HepG2 (cell line): ENCODE measurements at regions not wholly inside any gene's neighbourhood (a gene's known extent, or its start where the extent isn't known, plus 50 kb on each side); places are given as distances from the start of the nearest gene placed in this dataset.

Experiments
- ATAC-seq: fragments of 200-7000 bp; cut with Tn5 transposase; 3 replicates; pipeline ENCODE4 v1.9.1; 2020; ENCODE audit warnings: mild to moderate bottlenecking, moderate library complexity
- BruUV-seq: library from RNA; stranded (reverse); fragments of 400-500 nt; replicated peaks from 2 replicates; lab custom pipeline; 2021; lab: Mats Ljungman, UMichigan
- CTCF ChIA-PET: fragments of 300-600 bp; formaldehyde crosslinking; extraction: SDS; loops from one replicate; lab custom pipeline; 2021; ENCODE audit warnings: low total read pairs, inconsistent platforms, low intra/inter-chr PET ratio; lab: Yijun Ruan, JAX
- POLR2A ChIA-PET: fragments of 350-600 bp; sonication (Branson Sonifier 250); formaldehyde crosslinking; loops from one replicate; lab custom pipeline; 2020; ENCODE audit warnings: antibody characterized with exemption, inconsistent platforms; lab: Yijun Ruan, JAX
- DNase-seq: peaks from one replicate; pipeline ENCODE4 v3.0.0-alpha.2; 2015; ENCODE audit warnings: low spot score
- FAIRE-seq: peaks from 3 replicates; lab custom pipeline; 2011; peaks lifted over from hg19 to GRCh38; lab: Jason Lieb, UNC
- H2AFZ ChIP-seq: one replicate; pipeline ENCODE4 v1.6.1; 2011; ENCODE audit warnings: low read length, inconsistent platforms
- H3K27ac ChIP-seq: fragments of 300-600 bp; 3 replicates; pipeline ENCODE4 v1.8.0; 2011; ENCODE audit warnings: mixed run types, mild to moderate bottlenecking, mixed read lengths, low read length, inconsistent platforms; ENCODE audit not compliant: insufficient read depth; ENCODE audit errors: extremely low read length
- H3K27me3 ChIP-seq, 2 experiments: fragments of 200-600 bp in 1 of 2; 2 replicates in 1 of 2; 3 replicates in 1 of 2; pipeline versions ENCODE4 v1.6.0 to v1.8.0; 2011; ENCODE audit warnings: low read length in 2 of 2, mild to moderate bottlenecking in 2 of 2, moderate library complexity in 2 of 2, inconsistent platforms in 1 of 2; ENCODE audit not compliant: insufficient read depth in 2 of 2, control insufficient read depth in 1 of 2
- H3K36me3 ChIP-seq, 2 experiments: fragments of 200-600 bp in 1 of 2; replicated peaks in 1 of 2; 2 replicates in 1 of 2; 3 replicates in 1 of 2; pipeline versions ENCODE4 v1.5.1 to v1.8.0; 2011; ENCODE audit warnings: low read length in 2 of 2, inconsistent platforms in 1 of 2; ENCODE audit not compliant: insufficient read depth in 2 of 2, control insufficient read depth in 1 of 2
- H3K4me1 ChIP-seq: 2 replicates; pipeline ENCODE4 v1.5.1; 2012; ENCODE audit warnings: low read length, inconsistent platforms; ENCODE audit not compliant: insufficient read depth
- H3K4me2 ChIP-seq: 2 replicates; pipeline ENCODE4 v1.6.0; 2011; ENCODE audit warnings: low read depth, low read length, inconsistent platforms
- H3K4me3 ChIP-seq, 3 experiments: fragments of 200-600 bp in 1 of 3; sonication (generic), shearing (Covaris generic) in 1 of 3; replicated peaks in 1 of 3; 2 replicates each; pipeline ENCODE4 v1.5.1; 2011 to 2016; ENCODE audit warnings: low read length in 3 of 3, inconsistent platforms in 2 of 3, low read depth in 2 of 3, mild to moderate bottlenecking in 2 of 3, control low read depth in 1 of 3, mixed read lengths in 1 of 3; ENCODE audit not compliant: insufficient read depth in 1 of 3
- H3K79me2 ChIP-seq: one replicate; pipeline ENCODE4 v1.6.1; 2011; ENCODE audit warnings: low read length, inconsistent platforms; ENCODE audit not compliant: insufficient read depth
- H3K9ac ChIP-seq: 2 replicates; pipeline ENCODE4 v1.6.0; 2011; ENCODE audit warnings: mild to moderate bottlenecking, low read depth, low read length, inconsistent platforms; ENCODE audit not compliant: insufficient read depth
- H3K9me3 ChIP-seq: 2 replicates; pipeline ENCODE4 v1.5.1; 2012; ENCODE audit warnings: mild to moderate bottlenecking, low read length
- H4K20me1 ChIP-seq: 2 replicates; pipeline ENCODE4 v1.6.0; 2011; ENCODE audit warnings: inconsistent platforms, mild to moderate bottlenecking, low read length, moderate library complexity; ENCODE audit not compliant: insufficient read depth
- KDM2A ChIP-seq: sonication (generic); formaldehyde crosslinking; IDR thresholded peaks from 2 replicates; pipeline ENCODE4 v1.4.0; 2020; ENCODE audit warnings: low read depth, missing genetic modification reagents, borderline replicate concordance
- TP53 ChIP-seq: sonication (generic); formaldehyde crosslinking; conservative IDR thresholded peaks from 2 replicates; pipeline ENCODE4 v1.4.0; 2020; ENCODE audit warnings: missing genetic modification reagents
- ZBTB20 ChIP-seq: sonication (generic); formaldehyde crosslinking; IDR thresholded peaks from 2 replicates; pipeline ENCODE4 v1.8.1; 2023; ENCODE audit warnings: missing genetic modification reagents, low read depth, mild to moderate bottlenecking, borderline replicate concordance
- ZNF503 ChIP-seq: sonication (generic); formaldehyde crosslinking; IDR thresholded peaks from 2 replicates; pipeline ENCODE4 v1.4.0; 2020; ENCODE audit warnings: missing genetic modification reagents
- WGBS: methylation state at CpG from one replicate; pipeline ENCODE4 v1.1.6; 2017; ENCODE audit warnings: low lambda C conversion rate; 5-methylcytosine and 5-hydroxymethylcytosine counted together
- in situ Hi-C: cut with HindIII; loops from 2 replicates; pipeline ENCODE4 v1.10.0; 2017; ENCODE audit warnings: low pct_unique_long_range_greater_than_20kb; ENCODE audit not compliant: extremely low pct_ligation_motif_present
- intact Hi-C: fragments of 100-400 bp; cut with micrococcal nuclease; formaldehyde crosslinking; loops from one replicate; pipeline ENCODE4 v1.10.0; 2022; ENCODE audit not compliant: unreplicated experiment

- TF ChIP-seq ZNF503 (CRISPR knock-in tag): no peak
- TF ChIP-seq ZBTB20 (CRISPR knock-in tag): no peak
- no peak for TF ChIP-seq KDM2A (CRISPR knock-in tag)
- no peak for TF ChIP-seq TP53 (CRISPR knock-in tag)
- ChIA-PET POLR2A (no interaction called here), CTCF (no interaction called here)
- intact Hi-C loops (no loop called here), in situ Hi-C loops (no loop called here)
- ATAC-seq (no peak), DNase-seq (no peak), FAIRE-seq (no peak)
- H4K20me1 ChIP-seq: no peaks in the 10 kb centered on the region
- no peak overlapping the region for H3K4me3 ChIP-seq
- no peak overlapping the region for H3K9ac ChIP-seq
- BruUV-seq: no TSS peak
- no peaks in the 10 kb centered on the region for H3K27me3 ChIP-seq
- H3K79me2 ChIP-seq: no peaks in the 10 kb centered on the region
- no peak overlapping the region for H3K27ac ChIP-seq
- WGBS: 64% methylated on average over 4 of the region's 4 CpGs
- H3K4me2 ChIP-seq: no peak overlapping the region
- H3K36me3 ChIP-seq: no peaks in the 10 kb centered on the region
- H3K9me3 ChIP-seq: no peaks in the 10 kb centered on the region
- no peak overlapping the region for H2AFZ ChIP-seq
- H3K4me1 ChIP-seq: peaks cover 8% of the 10 kb centered on the region
Observed at GRCh38 chr4:83866834-83867621, 331.1 kb downstream of the GPAT3 start.
